SU-DHL-6 (cell line): ENCODE measurements at regions not wholly inside any gene's neighbourhood (a gene's known extent, or its start where the extent isn't known, plus 50 kb on each side); places are given as distances from the start of the nearest gene placed in this dataset.

Experiments used
- H2AFZ ChIP-seq: fragments of 200-600 bp; sonication (generic); 2 replicates; pipeline ENCODE4 v1.6.1; 2014; ENCODE audit warnings: low read depth, mild to moderate bottlenecking, moderate library complexity, mixed read lengths, antibody characterized with exemption, low read length; ENCODE audit not compliant: severe bottlenecking
- H3F3A ChIP-seq: fragments of 200-600 bp; shearing (Covaris generic); 2 replicates; pipeline ENCODE4 v1.6.0; 2016; ENCODE audit warnings: antibody characterized with exemption, mild to moderate bottlenecking; ENCODE audit not compliant: insufficient read depth
- H3K27ac ChIP-seq: fragments of 200-600 bp; sonication (generic); 2 replicates; pipeline ENCODE4 v1.5.1; 2016; ENCODE audit warnings: low read depth, mild to moderate bottlenecking, low read length, moderate library complexity, mixed read lengths
- H3K27me3 ChIP-seq: fragments of 200-600 bp; sonication (generic), shearing (Covaris generic); 2 replicates; pipeline ENCODE4 v1.6.0; 2014; ENCODE audit warnings: mild to moderate bottlenecking, low read length
- H3K36me3 ChIP-seq: fragments of 200-600 bp; sonication (generic); 2 replicates; pipeline ENCODE4 v1.6.1; 2014; ENCODE audit warnings: mild to moderate bottlenecking, low read length, mixed read lengths
- H3K4me2 ChIP-seq: fragments of 300-600, 200-600 bp; shearing (Covaris generic), sonication (generic); 2 replicates; pipeline ENCODE4 v1.6.0; 2014; ENCODE audit warnings: low read length, low read depth, mild to moderate bottlenecking; ENCODE audit not compliant: poor library complexity, severe bottlenecking
- H3K4me3 ChIP-seq: fragments of 200-600 bp; sonication (generic); 2 replicates; pipeline ENCODE4 v1.5.1; 2014; ENCODE audit warnings: antibody characterized with exemption, low read length, mild to moderate bottlenecking, mixed read lengths; ENCODE audit not compliant: insufficient read depth, poor library complexity, severe bottlenecking
- H3K79me2 ChIP-seq: fragments of 200-600 bp; sonication (generic); 2 replicates; pipeline ENCODE4 v1.6.1; 2014; ENCODE audit warnings: mild to moderate bottlenecking, low read length, moderate library complexity; ENCODE audit not compliant: insufficient read depth
- H3K9ac ChIP-seq: fragments of 200-600 bp; sonication (generic); 2 replicates; pipeline ENCODE4 v1.7.0; 2014; ENCODE audit warnings: mild to moderate bottlenecking, low read length
- H3K9me2 ChIP-seq: fragments of 200-600 bp; sonication (generic); replicated peaks from 2 replicates; pipeline ENCODE4 v1.6.1; 2014; ENCODE audit warnings: low read length; ENCODE audit not compliant: insufficient read depth
- H3K9me3 ChIP-seq: fragments of 200-600 bp; sonication (generic); 2 replicates; pipeline ENCODE4 v1.6.1; 2014; ENCODE audit warnings: low read length, mixed read lengths; ENCODE audit not compliant: insufficient read depth
- H4K20me1 ChIP-seq: fragments of 200-600 bp; sonication (generic); 2 replicates; pipeline ENCODE4 v1.6.1; 2014; ENCODE audit warnings: low read depth, mild to moderate bottlenecking, antibody characterized with exemption, low read length, moderate library complexity, mixed read lengths
- CTCF ChIP-seq: fragments of 200-600 bp; sonication (generic); IDR thresholded peaks from one replicate; pipeline ENCODE4 v1.5.1; 2017; ENCODE audit warnings: antibody characterized with exemption, mild to moderate bottlenecking, low read length, moderate library complexity; ENCODE audit not compliant: insufficient read depth, poor library complexity, severe bottlenecking
- EZH2phosphoT487 ChIP-seq: fragments of 200-600 bp; sonication (generic), shearing (Covaris generic); conservative IDR thresholded peaks from 2 replicates; pipeline ENCODE4 v1.6.1; 2018; ENCODE audit warnings: mild to moderate bottlenecking, antibody characterized with exemption, low read length, moderate library complexity, mixed read lengths

GRCh38 chr11:23772081-23772480 lies 724.8 kb upstream of the LUZP2 start:
- Histone ChIP-seq H3K9me2 (no peaks in the 10 kb centered on the region), H3K27ac (no peak overlapping the region), H4K20me1 (no peaks in the 10 kb centered on the region), H3K27me3 (no peaks in the 10 kb centered on the region), H3K9ac (no peak overlapping the region), H3K4me3 (no peak overlapping the region), H3K9me3 (peaks cover 24% of the 10 kb centered on the region; the same call in 1 of the 2 replicates), H3K36me3 (no peaks in the 10 kb centered on the region), H2AFZ (no peak overlapping the region), H3K79me2 (no peaks in the 10 kb centered on the region), H3F3A (no peaks in the 10 kb centered on the region), H3K4me2 (no peak overlapping the region)
- TF ChIP-seq EZH2phosphoT487 (no peak), CTCF (no peak)

GRCh38 chr11:23778971-23779370 lies 717.9 kb upstream of the LUZP2 start:
- Histone ChIP-seq H3K79me2 (no peaks in the 10 kb centered on the region), H3K27me3 (no peaks in the 10 kb centered on the region), H3K27ac (no peak overlapping the region), H3K9ac (no peak overlapping the region), H3K9me3 (no peaks in the 10 kb centered on the region), H3K36me3 (no peaks in the 10 kb centered on the region), H4K20me1 (no peaks in the 10 kb centered on the region), H3F3A (no peaks in the 10 kb centered on the region), H3K4me3 (no peak overlapping the region), H2AFZ (no peak overlapping the region), H3K9me2 (no peaks in the 10 kb centered on the region), H3K4me2 (no peak overlapping the region)
- TF ChIP-seq EZH2phosphoT487, result no peak
- no peak for TF ChIP-seq CTCF

- Histone ChIP-seq H3K9me3 (no peaks in the 10 kb centered on the region), H3K4me3 (no peak overlapping the region), H3K36me3 (no peaks in the 10 kb centered on the region), H3K9me2 (no peaks in the 10 kb centered on the region), H3F3A (no peaks in the 10 kb centered on the region), H3K79me2 (no peaks in the 10 kb centered on the region), H3K27ac (no peak overlapping the region), H3K9ac (no peak overlapping the region), H3K4me2 (no peak overlapping the region), H2AFZ (no peak overlapping the region), H3K27me3 (no peaks in the 10 kb centered on the region), H4K20me1 (no peaks in the 10 kb centered on the region)
- TF ChIP-seq EZH2phosphoT487 (no peak), CTCF (no peak)
Observed at GRCh38 chr11:23780231-23780630, 716.6 kb upstream of the LUZP2 start.
